NB4 (cell line): ENCODE measurements at regions not wholly inside any gene's neighbourhood (a gene's known extent, or its start where the extent isn't known, plus 50 kb on each side); places are given as distances from the start of the nearest gene placed in this dataset.

Source experiments
- CTCF ChIP-seq: IDR thresholded peaks from one replicate; pipeline ENCODE4 v1.5.1; 2012; ENCODE audit warnings: low read depth, low read length
- MAX ChIP-seq: IDR thresholded peaks from 2 replicates; pipeline ENCODE4 v1.6.1; 2011; ENCODE audit warnings: low read depth, low read length
- MYC ChIP-seq: IDR thresholded peaks from 2 replicates; pipeline ENCODE4 v1.6.1; 2011; ENCODE audit warnings: low read depth, low read length
- POLR2A ChIP-seq: IDR thresholded peaks from 2 replicates; pipeline ENCODE4 v1.6.1; 2011; ENCODE audit warnings: mild to moderate bottlenecking; ENCODE audit not compliant: insufficient read length; ENCODE audit errors: extremely low read depth

DNA sequence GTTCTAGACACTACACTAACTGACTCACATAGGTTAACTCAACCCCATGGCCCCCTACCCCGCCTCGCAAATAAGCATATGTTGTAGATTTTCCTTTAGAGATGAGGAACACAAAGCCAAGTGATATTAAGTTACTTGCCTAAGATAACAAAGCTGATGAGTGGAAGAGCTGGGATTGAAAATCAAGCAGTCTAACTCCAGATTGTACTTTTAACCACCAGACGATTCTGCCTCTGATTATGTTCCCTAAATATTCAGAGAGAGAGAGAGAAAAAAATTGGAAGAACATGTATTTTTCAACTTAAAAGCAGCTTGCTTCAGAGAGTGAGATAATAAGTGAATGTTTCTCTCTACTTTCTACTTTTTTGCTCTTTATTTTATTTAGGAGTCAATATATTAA lies 66.9 kb upstream of the THBS1 start:
- TF ChIP-seq MYC: no peak
- no peak for TF ChIP-seq CTCF
- TF ChIP-seq POLR2A: no peak
- TF ChIP-seq MAX: no peak
